Activated naive CD4-positive, alpha-beta T cell treated with Interleukin-2 at 50 U/mL for 16 hours (primary cell): ENCODE measurements at regions not wholly inside any gene's neighbourhood (a gene's known extent, or its start where the extent isn't known, plus 50 kb on each side); places are given as distances from the start of the nearest gene placed in this dataset.

Experiments used
- DNase-seq: peaks from one replicate; pipeline ENCODE4 v3.0.0-alpha.2; 2020

DNA sequence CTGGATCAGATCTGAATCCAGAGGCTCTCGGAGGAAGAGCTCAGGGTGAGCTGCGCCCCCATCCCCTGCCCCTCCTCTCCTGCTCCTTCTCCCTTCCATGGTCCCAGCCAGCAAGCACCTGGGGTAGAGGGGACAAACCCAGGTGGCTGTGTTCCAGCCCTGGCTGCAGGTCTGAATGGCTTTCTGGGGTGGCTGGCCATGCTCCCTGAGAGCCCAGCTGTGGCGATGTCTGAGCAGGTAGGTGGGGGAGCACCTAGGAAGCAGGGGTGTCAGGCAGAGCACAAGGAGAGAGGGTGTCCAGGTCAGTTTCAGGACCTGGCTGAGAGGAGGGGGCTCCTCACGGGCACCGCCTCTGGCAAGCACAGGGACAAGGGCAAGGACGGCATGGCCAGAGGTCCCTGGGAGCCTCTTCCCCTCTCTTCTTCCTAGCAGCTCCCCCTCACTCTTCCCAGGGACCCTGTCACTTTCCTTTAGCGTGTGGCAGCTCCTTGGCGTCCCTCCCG lies 310.0 kb downstream of the SEC14L1 start:
- no peak for DNase-seq

DNA sequence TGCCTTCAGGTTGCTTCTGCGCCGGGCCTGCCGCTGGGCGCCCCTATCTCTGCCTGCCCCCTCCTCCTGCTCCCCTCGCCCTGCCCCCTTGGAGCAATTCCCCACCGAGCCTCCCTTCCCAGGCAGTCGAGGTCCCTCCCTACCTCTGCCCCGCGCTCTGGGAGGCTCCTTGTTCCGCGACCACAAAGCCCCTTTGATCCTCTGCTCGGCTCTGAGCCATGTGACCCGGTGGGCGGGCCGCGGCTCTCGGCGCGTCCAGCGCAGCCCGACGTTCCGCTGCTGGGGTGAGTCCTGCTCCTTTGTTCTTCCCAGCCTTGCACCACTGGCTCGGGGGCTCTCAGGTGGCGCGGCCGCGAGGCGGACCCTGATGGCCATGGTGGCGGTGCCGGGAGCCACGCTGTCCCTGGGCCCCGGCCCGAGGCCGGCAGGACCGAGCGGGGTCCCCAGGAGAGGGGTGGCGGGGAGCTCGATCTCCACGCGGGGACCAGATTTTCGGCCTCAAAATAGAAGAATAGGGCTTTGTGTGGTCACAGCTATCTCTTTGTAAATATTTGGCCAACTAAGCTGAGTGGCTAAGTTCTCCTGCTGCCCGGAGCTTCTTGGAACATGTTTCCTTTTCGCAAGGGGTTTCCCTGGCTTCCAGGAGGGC lies 310.6 kb downstream of the SEC14L1 start:
- peak; percentile 77 for DNase-seq

DNA sequence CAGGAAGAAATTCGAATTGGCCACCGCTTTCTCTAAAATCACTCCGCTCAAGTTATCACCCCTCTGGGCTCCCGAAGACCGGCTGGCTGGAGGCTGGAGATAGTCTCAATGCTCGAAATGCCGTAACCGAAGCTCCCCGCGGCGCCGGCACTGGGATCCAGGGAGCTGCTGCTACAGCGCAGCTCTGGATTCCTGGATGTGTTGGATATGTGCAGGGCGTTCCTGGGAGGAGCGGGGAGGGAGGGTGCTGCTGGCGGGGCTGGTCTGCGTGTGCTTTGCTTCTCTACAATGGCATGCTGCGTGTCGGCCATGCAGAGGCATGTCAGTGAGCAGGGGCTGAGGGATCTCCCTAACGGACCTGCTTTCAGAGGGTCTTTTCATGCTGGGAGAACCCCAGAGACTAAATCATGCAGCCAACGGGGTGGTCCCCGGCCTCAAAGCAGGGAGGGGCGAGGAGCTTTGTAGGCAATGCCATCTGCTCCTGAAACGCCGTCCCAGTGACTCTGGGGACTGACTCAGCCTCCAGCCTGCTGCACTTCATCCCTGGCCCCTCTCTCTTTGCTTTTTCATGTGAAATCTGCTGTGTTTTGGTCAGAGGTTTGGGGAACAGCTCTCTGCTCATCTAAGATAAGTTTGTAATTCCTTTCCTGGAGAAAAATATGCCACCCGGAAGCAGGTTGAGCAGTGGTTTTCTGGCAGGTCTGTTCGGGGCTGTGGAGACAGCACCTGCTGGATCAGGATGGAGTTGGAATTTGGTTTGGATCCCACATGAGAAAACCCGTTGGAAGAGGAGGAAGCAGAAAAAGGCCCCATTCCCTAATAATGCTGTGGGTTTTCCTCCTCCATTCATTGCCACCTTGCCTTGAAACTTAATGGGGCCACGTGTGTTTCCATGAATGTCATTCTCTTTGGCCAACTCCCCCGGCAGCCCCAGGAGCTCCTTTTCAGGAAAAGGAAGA lies 311.4 kb downstream of the SEC14L1 start:
- no peak for DNase-seq

DNA sequence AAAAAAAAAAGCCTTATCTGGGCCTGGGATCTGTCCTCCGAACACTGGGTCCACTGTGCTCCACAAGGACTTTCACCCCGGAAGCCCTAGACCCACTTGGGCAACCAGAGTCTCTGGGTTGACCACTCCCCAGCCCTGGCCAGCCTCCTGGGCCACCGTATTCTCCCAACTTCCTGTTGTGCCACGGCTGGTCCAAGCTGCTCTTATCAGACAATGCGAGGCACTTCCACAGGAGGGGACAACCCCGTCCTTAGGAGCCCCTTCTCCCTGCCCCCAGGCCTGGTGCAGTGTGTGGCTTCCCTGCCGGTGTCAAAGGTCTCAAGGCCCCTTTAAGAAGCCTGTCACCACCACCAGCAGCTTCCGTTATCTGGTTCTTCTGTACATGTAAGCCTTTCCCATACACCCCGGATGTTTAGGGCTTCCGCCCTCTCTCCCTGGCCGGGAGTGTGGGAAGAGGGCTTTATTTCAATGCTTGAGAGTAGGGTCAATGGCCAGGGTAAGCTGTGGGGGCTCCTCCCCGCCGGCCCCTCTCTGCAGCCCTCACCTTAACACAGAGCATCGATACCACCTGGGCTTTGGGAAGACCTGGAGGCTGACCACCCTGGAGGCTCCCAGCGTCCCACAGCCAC lies 313.0 kb downstream of the SEC14L1 start:
- DNase-seq: peak; percentile 51

DNA sequence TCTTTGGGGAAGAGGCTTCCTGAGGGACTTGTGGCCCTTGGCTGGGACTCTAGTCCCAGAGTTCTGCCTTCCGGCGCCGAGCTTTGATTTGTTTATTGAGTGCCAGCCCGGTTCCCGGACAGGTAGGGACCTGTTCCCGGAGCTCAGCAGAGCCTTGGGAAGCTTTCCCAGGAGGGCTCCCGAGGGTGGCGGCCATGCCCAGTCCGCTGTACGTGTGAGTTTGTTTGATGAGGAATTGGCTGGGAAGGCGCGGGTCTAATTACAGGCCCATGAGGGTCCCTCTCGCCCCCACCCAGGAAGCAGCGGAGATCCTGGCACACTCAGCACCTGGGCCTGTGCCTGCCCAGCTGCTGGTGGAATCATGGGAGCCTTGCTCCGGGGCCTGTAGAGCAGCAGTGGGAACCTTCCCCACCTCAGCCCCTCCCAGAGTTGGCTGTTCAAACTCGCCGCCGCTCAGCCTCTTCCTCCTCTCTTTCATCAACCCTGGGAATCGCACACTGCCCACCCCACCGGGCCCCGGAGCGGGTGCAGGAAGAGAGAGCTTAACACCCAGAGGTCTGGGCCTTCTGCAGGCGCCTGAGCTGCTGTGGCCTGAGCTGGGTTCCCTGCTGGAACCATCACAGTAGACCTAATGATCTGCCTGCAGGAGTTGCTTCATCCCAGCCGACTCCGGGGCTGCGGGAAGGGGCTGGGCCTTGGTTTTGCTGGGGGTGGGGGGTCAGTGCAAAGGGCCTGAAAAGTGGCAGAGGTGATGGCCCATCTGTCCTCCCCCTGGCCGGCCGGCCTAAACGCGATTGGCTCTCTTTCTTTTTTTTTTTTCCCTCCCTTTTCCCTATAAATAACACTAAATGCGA lies 313.7 kb downstream of the SEC14L1 start:
- no peak for DNase-seq

DNA sequence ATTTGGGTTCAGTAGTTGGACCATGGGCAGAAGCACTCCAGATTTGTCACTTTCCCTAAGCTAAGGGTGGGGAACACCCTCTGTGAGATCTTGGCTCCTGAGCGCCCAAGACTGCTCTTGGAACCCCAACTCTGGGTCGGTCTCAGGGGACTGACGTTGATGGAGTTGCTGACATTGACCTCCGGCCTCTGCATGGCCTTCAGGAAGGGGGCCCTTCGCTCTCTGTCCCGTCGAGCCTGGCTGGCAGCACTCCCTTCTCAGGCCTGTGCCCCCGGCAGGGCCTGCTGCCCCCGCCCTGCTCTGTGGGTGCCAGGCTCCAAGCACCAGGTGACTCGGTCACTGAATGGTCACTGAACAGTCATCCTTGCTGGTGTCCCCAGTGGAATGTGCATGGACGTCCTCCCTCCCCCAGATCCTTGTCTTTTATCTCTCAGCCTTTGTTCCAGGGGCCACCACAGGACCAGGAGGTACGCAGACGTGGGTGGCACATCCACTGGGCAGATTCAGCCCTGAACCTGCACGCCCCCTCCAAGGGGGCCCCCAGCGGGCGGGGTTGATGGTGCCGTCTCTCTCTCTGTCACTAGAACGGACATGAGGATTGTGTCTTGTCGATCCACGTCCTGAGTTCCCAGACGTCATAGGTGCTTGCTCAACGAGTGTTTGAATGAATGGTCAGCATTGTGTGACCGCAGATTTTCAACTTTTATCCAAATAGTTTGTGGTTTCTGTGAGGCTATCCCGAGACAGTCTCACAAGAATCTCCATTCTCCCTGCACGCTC lies 314.5 kb downstream of the SEC14L1 start:
- no peak for DNase-seq

DNA sequence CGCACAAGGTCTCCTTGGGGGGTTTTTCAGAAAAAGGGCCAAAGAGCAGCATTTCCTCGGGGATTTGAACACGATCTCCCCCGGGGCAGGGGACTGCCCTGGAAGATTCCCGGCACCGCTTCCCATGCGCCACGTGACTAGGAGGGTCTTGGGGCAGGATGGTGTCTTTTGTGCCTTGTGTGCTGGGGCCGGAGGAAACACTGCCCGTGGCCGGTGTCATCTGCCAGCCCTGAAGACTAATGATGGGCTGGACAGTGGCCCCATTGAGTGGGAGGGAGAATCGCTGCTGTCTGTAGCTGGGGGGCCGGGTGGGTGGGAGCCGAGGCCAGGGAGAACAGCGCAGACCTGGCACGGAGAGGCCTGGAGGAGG lies 315.1 kb downstream of the SEC14L1 start:
- DNase-seq: no peak

DNA sequence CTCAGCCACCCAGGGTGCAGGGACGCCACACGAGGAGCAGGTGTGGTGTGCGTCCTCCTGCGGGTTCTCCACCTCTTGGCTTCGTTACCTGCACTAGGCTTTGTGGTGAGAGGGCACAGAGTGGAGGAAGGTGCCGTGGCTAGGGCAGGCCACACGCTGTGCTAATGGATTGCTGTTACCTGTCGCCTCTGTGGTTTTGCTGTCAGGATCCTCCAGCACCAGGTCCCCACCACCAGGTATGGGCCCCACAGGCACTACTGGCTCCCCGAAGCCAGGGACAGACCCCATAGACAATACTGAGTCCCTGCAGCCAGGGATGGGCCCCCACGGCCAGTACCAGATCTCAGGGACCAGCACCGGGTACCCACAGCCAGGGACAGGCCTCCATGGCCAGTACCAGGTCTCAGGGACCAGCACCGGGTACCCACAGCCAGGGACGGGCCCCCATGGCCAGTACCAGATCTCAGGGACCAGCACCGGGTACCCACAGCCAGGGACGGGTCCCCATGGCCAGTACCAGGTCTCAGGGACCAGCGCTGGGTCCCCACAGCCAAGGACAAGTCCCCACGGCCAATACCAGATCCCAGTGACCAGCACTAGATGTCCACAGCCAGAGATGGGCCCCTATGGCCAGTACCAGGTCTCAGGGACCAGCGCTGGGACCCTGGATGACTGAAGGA lies 315.6 kb downstream of the SEC14L1 start:
- no peak for DNase-seq

DNA sequence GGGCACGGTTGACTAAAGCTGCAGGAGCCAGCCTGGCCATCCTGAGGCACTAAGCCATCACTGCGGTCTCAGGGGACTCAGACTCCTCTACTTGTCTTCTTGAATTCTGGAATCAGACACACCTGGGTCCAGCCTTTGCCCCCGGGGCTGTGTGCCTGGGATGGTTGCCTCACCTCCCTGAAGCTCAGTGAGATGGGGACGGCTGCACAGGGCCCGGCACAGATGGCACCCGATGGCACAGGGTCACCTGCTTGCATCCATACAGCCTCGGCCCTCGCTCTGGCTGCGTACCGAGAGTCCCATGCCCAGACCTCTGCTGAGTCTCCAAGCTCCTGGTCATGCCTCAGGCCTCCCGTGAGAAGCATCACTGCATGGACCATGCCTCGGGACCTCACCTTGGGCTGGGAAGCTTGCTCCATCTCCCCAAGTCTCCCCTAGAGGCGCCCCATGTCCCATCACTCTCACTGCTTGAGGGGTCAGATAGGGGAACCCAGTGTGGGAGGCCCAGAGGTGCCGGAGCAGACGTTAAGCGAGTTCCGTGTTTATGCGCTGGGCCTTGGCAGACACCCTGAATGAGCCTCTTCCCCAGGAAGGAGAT lies 316.3 kb downstream of the SEC14L1 start:
- DNase-seq: no peak

DNA sequence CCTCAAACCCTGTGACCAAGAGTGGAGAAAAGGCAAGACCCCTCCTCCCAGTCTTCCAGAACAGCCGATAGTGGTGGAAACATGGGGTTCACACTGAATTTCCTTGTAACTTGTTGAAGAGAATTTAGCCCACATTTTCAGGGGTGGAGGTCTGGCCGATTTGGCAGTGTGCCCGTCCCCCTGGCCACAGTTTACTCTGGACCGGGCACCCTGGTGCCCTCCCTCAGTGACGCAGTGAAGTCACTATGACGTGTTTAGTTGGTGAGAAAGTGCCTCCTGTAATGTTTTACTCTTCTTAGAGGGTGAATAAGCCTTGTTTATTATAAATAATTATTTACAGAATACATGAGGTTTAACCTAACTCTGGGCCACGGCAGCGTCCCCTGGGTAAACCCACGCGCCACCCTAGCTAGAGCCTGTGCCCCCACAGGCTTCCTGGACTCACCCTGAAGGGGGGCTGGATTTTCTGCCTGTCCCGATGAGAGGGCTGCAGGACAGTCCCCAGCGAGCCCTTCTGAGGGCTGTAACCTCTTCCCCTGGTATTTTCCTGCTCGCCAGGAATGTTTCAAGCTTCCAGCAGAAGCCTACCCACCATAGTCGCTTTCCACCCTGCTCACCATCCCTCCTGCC lies 316.9 kb downstream of the SEC14L1 start:
- no peak for DNase-seq

DNA sequence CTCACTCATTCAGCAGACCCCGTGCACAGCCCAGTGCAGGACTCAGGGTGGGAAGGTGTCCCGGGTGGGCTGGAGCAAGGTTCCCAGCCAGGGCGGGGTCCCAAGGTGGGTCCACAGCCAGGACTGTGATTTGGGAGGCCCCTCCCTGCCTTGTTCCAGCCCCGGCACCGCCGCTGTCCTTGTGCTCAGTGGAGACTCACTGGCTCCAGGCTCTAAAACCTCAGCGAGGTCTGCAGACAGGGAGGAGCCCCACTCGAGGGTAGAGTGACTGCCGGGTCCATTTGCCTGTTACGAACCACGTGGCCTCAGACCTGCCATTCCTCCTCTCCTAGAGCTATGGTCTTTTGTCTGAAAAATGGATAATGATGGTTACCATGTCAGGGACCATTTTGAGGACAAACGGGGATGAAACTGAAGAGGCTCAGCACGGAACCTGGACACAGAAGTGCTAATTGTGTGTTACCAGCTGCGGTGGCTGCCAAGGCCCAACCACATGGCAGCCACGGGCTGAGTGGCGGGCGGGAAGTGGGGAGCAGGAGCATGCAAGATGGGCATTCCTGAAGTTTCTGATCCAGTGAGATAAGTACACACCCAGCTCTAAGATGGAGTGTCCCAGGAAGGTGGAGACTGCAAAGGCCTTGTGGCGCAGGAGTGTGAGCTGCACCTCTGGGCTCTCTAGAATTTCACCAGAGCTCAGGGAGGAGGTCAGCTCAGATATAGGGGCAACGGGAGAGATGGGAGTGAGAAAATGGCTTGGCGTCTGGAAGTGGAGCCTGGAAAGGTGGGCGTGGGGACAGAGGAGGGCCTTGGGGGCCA lies 317.6 kb downstream of the SEC14L1 start:
- peak; percentile 56 for DNase-seq

DNA sequence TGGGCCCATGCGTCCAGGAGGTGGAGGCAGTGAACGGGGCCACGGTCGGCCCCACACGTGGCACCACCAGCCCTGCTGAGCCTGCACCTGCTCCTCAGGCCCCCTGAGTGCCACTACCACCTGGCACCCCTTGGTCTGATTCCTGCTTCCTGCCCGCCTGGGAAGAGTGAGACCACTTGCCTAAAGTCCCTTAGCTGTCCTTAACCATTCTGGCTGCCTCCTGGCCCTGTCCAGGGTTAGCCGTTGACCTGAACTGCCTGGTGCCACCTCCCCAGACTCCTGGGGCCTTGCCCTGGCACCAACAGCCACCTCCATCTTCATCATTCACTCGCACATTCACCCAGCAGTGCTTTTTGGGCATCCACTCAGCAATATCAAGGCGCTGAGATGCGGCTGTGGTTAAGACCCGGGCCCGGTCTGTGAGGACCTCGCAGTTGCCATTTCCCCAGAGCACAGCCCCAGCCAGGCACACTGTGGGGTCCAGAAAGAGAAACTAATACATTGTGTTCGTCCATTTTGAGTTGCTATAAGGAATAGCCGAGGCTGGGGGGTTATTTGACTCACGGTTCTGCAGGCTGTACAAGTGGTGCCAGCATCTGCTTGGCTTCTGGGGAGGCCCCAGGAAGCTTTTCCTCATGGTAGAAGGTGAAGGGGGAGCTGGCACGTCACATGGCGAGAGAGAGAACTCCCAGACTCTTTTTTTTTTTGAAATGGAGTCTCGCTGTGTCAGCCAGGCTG lies 318.4 kb downstream of the SEC14L1 start:
- no peak for DNase-seq

DNA sequence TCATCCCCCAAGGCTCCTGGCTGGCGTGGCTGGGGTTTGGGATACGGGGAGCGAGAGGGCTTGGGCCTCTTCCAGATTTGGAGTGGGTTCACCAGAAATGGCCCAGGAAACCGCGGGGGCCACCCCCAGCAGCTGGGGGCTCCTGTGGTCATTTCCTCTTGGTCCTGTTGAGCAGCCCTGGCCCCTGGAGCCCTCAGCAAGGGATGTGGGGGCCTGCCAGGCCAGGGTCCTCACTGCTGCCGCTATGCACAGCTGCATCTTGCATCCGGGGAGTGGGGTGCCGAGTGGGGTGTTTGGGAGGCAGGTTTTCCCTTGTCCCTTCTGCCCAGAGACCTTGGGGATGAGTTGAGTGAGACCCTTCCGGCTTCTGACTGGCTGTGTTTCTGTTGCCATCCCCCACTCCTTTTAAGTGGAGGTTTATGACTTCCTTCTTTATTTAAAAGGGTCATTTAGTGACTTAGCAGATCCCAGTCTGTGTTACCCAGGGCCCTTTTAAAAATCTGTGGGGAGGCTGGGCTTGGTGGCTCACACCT lies 319.8 kb downstream of the SEC14L1 start:
- DNase-seq: no peak

DNA sequence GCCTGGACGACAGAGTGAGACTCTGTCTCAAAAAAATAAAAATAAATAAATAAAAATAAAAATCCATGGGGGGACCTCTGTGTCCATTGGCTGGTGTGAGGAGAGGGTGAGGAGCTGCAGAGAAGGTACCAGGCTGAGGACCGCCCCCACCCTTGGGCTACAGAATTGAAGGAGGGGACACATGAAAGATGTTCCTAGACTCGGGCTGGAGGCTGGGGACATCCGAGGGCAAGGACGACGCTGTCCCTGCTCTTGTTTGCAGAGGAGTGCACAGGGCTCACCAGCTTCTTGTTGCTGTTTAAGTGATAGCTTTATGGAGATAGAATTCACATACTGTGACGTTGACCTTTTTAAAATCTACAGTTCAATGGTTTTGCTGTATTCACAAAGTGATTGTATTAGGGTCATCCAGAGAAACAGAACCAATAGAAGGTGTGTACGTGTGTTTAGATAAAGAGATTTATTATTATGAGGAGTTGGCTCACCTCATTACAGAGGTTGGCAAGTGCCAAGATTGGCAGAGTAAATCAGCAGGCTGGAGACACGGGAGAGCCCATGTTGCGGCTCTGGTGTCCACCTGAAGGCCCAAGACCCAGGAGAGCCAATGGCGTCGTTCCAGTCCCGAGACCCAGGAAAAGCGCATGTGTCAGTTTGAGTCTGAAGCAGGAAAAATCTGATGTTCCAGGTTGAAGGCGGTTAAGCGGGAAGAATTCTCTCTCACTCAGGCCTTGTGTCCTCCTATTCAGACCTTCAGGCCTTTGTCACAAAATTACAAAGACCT lies 320.7 kb downstream of the SEC14L1 start:
- DNase-seq: no peak

DNA sequence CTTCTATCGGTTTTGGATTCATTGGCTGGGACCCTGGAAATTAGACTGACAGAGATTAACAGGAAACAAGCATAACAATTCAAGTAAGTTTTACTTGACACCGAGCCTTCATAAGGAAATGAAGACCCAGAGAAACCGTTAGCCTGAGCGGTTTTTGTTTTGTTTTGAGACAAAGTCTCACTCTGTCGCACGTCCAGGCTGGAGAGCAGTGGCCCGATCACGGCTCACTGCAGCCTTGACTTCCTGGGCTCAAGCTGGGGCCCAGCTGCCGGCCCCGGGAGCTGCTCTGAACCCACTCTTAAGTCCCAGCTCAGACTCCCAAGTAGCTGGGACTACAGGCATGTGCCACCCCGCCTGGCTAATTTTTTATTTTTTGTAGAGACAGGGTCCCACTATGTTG lies 321.3 kb downstream of the SEC14L1 start:
- DNase-seq: peak; percentile 43

DNA sequence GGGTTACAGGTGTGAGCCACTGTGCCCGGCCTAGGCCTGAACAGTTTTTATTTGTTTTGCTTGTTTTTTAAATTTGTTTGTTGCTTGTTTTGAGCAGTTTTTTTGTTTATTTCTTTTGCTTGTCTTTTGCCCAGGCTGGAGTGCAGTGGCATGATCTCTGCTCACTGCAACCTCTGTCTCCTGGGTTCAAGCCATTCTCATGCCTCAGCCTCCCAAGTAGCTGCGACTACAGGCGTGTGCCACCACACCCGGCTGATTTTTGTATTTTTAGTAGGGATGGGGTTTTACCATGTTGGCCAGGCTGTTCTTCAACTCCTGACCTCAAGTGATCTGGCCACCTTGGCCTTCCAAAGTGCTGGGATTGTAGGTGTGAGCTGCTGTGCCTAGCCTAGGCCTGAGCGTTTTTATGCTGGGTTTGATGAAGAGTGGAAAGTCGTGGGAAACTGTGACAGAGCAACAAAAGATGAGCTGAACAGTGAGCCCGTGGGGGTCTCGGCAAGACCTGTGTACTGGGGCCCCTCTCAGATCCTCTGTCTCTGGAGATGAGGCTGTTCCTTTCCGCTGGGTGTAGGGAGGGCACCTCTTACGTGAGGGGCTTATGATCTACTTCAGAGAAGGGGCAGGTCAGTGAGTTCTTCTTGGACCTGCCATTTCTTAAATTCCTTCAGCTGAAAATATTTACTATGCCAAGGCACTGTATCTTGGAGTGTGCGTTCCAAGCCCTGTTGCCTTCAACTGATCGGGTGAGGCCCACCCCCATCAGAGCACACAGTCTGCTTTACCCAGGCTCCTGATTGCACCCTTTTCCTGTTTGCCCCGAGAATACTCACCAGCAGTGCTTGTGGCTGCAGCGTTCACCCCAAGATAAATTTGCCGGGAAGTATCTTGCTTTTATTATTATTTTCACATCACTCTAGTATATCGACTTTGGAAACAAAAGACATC lies 322.1 kb downstream of the SEC14L1 start:
- no peak for DNase-seq
